ENCODE measurements at regions not wholly inside any gene's neighbourhood (a gene's known extent, or its start where the extent isn't known, plus 50 kb on each side); places are given as distances from the start of the nearest gene placed in this dataset.
"Not testable (repeated sequence)": the region's sequence is repeated elsewhere in the genome, so short reads cannot be mapped to it uniquely, and the experiment has no call there.

DNA sequence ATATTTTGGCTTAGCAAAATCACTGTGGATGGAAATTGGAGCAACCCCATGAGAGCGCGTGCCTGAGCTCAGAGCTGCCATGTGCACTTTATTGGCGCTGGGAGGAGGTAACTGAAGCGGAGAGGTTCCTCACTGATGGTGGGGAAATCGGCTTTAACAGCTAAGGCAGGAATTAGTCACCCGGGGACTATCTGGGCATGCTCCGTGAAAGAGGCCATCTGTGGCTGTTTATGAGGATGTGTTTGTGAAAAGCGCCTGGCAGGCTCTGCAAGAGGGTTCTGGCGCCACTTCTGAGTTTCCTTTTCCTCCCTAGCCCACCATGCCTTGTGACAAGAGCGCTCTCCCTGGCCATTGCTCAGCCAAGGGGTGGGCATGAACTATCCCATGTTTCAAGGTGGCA, 815.6 kb downstream of the UQCRFS1 start:
- DNase-seq, result no peak

- DNase-seq, result no peak
Observed at GRCh38 chr19:28396287-28396831, 816.6 kb downstream of the UQCRFS1 start.

GRCh38 chr19:28394725-28395124, 818.2 kb downstream of the UQCRFS1 start:
- DNase-seq, result no peak

DNA sequence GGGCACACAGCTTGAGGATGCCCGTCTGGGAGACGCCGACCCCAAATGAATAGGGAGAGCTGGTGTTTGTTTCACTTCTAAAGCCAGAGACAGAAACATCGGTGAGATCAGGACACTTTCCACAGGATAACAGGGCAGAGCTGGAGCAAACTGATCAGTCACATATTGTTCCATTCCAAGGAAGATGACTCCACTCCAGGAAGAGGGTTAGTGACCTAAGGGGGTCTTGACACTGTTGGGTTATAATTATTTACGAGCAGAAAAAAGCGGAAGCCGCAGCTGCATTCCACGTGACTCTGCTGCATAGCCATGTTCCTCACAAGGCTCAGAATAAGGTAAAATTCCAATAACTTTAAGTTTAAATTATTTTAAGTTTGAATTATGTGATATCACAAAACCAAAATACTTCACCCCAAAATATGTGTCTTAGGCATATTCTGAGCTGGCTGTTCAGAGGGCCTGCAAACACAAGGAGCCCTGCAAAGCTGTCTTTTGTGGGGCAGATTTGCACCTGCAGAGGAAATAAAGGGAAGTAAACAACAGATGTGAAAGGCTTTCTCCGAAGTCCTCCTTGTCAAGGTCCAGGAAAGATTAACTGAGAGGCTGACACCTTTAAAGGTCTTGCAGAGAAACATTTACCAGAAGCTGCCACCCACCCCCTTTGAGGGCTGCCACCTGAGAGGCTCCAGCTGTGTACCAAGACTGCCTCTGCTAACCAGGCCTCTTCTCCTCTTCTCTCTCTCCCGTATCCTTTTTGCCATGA, 819.2 kb downstream of the UQCRFS1 start:
- no peak for DNase-seq

DNA sequence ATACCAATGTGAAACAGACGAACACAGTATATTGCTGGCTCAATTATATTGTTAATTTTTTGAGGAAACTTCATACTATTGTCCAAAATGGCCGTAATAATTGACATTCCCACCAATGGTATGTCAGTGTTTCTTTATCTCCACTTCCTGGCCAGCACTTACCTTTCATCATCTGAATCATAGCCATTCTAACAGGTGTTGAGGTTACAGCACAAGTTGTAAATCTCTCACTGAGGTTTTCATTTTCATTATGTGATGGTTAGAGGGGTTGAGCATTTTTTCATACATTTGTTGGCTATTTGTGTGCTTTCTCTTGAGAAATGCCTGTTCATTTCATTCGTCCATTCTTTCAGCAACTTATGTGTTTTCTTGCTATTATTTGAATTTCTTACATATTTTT, 824.0 kb downstream of the UQCRFS1 start:
- no peak for DNase-seq

DNA sequence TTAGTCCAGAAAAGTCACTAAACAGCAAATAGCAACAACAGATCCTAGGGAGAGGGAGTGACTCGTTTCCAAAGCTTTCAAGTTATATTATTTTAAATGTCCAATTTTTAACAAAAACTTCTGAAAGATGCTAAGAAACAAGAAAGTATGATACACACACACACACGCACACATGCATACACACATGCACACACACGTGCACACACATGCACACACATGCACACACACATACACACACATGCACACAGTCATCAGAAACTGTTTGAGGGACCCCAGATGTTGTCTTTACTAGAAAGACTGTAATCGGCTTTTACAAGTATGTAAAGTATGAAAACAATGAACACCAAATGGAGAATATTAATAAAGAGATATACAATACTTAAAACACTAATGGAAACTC, 825.4 kb downstream of the UQCRFS1 start:
- DNase-seq, result no peak

GRCh38 chr19:28386470-28386869, 826.5 kb downstream of the UQCRFS1 start:
- DNase-seq, result no peak

GRCh38 chr19:28386066-28386465, 826.9 kb downstream of the UQCRFS1 start:
- no peak for DNase-seq

- no peak for DNase-seq
Observed at GRCh38 chr19:28377077-28377476, 835.9 kb downstream of the UQCRFS1 start.

DNA sequence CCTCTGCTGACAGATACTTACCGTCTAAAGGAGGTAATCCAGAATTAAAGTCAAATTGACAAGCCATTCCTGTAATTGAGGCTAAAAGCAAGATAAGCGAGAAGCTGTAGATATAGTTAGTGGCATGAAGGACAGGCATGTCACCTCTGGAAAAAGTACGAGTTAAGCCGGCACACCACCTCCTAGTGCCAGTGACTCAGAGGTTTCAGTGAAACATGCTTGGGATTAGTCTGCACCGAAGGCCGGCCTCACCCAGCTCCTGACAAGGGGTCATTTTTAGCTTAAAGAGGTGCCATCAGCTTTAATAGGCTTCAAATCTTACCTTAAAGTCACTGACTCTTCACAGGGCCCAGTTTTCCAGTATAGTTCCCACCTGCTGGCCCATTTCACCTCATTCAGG, 838.0 kb downstream of the UQCRFS1 start:
- DNase-seq, result no peak

DNA sequence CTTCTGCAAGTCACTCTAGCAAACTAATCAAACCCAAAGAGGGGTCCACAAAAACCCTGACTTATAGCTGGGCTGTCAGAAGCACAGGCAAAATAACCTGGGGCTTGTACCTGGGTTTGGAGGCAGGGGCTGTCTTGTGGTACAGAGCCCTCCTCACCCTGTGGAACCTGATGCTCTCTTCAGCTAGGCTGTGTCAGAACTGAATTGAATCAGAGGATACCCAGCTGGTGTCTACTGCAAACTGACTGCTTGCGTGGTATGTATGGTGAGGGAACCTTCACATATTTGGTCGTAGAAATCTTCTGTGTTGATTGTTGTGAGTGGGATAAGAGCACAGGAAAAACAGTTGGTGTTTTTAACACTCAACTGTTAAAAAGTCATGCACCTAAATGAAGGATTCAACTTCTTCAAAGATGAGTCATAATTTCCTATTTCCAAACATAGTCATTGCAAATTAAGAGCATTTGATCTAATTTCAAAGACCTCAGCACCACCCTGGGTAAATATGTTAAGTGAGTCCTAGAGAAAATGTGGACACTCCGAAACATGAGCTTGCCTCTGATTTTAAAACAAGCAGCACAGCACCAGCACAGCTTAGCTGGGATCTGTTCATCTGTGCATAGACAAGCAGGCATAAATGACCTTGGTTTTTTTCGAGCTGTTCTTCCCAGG, 840.2 kb downstream of the UQCRFS1 start:
- no peak for DNase-seq

DNA sequence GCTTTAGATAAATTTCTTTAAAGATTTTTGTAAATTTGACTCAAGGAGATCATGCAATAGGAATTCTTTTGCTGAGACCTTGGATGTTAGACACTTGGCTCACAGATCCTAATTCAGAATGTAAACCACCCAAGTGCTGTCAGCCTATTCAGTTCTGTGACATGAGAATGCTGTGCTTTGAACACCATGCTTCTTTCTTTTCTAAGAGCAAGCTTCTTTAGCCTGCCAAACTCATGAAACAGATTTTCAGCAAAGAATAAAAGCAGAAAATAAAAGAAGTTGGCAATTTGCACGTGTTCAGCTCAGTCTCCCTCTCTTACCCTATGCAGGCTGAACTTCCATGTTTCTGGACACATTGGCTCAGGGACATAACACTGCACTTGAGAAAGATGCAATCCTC, 845.8 kb downstream of the UQCRFS1 start:
- no peak for DNase-seq

- no peak for DNase-seq
Observed at GRCh38 chr19:28363254-28363653, 849.7 kb downstream of the UQCRFS1 start.

DNA sequence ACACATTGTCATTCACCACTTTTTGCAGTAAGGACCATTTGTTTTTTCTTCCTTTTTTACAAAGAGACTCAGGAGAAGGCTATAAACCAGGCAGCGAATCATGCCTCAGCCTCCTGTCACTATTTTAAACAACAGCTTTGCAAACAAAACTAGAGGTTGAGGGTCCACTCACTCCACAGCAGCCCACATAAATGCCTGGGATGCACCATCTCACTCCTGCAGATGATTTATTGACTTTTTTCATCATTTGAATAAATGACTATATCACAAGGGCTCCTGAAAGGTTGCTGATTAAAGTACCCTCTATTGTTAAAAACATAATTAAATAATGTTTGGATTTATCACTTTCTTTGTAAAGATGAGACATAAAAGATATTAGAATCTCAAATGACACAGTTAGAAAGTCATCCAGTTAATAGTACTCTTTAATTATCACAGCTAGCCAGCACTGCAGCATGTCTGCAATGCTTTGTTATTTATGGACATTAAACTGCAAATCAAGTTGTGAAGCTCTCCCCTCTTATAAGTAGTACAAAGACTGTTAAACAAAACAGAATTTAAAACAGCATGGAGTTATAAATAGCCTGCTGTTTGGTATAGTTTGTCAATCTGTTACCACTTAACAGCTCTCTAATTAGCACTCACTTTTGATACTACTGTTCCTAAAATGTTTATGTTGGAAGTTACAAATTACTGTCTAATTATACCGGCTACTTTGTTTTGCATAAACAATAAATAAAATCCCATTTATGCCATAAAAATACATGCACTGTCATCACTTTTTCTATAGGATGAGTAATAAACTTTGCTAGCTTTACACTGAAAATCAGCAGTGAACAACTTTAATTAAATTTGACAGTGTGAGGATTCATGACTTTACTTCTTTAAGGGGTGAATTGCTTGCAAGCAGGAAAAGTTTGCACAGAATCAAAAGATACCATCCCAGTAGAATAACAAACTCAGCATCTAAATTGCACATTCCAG, 853.2 kb downstream of the UQCRFS1 start:
- DNase-seq, result peak; percentile 13

GRCh38 chr19:28358633-28359032, 854.3 kb downstream of the UQCRFS1 start:
- DNase-seq, result no peak

GRCh38 chr19:28351761-28352160, 861.2 kb downstream of the UQCRFS1 start:
- DNase-seq, result no peak

DNA sequence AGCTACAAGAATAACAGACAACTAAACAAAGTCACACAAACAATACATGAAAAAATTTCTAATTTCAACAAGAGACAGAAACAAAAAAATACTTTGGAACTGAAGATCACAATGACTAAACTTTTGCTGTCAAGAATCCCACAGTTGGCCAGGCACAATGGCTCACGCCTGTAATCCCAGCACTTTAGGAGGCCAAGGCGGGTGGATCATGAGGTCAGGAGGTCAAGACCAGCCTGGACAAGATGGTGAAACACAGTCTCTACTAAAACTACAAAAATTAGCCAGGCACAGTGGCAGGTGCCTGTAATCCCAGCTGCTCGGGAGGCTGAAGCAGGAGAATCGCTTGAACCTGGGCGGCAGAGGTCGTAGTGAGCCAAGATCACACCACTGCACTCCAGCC, 861.6 kb downstream of the UQCRFS1 start:
- DNase-seq, result not testable (repeated sequence)

DNA sequence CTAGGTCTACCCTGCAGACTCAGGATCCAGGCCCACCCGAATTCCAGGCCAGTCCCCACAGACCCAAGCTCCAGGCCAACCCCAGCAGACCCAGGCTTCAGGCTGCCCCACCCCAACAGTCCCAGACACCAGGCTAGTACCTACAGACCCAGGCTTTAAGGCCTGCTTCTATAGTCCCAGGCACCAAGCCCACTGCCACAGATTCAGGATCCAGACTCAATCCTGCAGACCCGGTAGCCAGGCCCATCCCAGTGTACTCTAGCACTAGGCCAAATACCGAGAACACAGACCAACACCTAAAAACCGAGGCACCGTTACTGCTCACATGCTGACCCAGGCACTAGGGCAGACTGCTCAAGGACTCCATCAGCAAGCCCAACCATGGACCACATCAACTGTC, 862.3 kb downstream of the UQCRFS1 start:
- no peak for DNase-seq

GRCh38 chr19:28350037-28350436, 862.9 kb downstream of the UQCRFS1 start:
- DNase-seq, result no peak

DNA sequence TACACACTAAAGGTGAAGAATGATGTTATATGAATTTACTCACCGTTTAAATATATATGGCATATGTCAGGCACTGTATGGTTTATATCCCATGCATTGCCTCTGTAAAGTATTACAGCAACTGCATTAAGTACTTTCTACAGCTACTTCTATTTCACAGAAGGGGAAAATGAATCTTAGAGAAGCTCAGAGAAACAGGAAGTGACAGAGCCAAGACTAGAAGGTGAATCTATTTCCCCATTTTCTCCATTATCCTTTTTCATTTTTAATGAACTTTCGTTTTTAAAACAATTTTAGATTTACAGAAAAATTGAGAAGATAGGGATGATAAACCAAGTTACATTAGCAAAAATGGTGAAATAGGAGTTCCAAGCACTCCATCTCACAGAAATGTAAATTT, 863.3 kb downstream of the UQCRFS1 start:
- no peak for DNase-seq

DNA sequence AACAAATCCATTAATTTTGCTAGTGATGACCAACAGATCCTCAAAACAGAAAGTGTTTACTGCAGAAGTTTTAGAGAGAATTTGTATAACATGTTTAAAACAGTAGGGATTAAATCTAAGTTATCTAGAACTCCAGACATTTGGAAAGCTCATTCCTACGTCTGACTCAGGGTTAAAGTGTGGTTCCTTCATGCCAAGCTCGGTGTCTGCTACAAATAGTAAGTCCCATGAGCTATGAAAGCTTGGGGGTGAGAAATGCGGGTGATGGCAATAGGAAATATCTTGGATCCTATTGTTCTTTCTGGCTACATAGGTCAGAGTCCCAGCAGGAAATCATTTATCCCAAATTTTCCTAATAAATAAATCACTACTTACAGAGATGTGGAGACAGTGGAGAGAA, 867.1 kb downstream of the UQCRFS1 start:
- no peak for DNase-seq

- DNase-seq, result no peak
Observed at GRCh38 chr19:28341810-28342350, 871.1 kb downstream of the UQCRFS1 start.

GRCh38 chr19:28334419-28334818, 878.5 kb downstream of the UQCRFS1 start:
- no peak for DNase-seq
